MCF 10A (cell line): ENCODE measurements at regions not wholly inside any gene's neighbourhood (a gene's known extent, or its start where the extent isn't known, plus 50 kb on each side); places are given as distances from the start of the nearest gene placed in this dataset.

Experiments
- BruUV-seq: library from RNA; stranded (reverse); fragments of 400-500 nt; replicated peaks from 2 replicates; lab custom pipeline; 2021; lab: Mats Ljungman, UMichigan
- CTCF ChIA-PET: fragments of 300-600 bp; sonication (Branson Sonifier 250); formaldehyde crosslinking; extraction: SDS; loops from one replicate; lab custom pipeline; 2021; ENCODE audit warnings: antibody characterized with exemption, inconsistent platforms; lab: Yijun Ruan, JAX
- POLR2A ChIA-PET: fragments of 300-600, 350-650 bp; sonication (Branson Sonifier 250); formaldehyde crosslinking; extraction: SDS; loops from one replicate; lab custom pipeline; 2020; ENCODE audit warnings: antibody characterized with exemption, inconsistent platforms; lab: Yijun Ruan, JAX
- DNase-seq: peaks from one replicate; pipeline ENCODE4 v3.0.0-alpha.2; 2018; ENCODE audit not compliant: unreplicated experiment
- H3K27ac Mint-ChIP-seq: one replicate; pipeline ENCODE4 v1.8.0; 2022; ENCODE audit warnings: mild to moderate bottlenecking, low read depth, mixed read lengths; ENCODE audit not compliant: unreplicated experiment
- H3K27me3 Mint-ChIP-seq: one replicate; pipeline ENCODE4 v1.8.0; 2022; ENCODE audit warnings: mixed read lengths; ENCODE audit not compliant: insufficient read depth, unreplicated experiment
- H3K36me3 Mint-ChIP-seq: one replicate; pipeline ENCODE4 v1.8.0; 2022; ENCODE audit warnings: mild to moderate bottlenecking, moderate library complexity, mixed read lengths; ENCODE audit not compliant: insufficient read depth, unreplicated experiment
- H3K4me1 Mint-ChIP-seq: one replicate; pipeline ENCODE4 v1.8.0; 2022; ENCODE audit warnings: mixed read lengths; ENCODE audit not compliant: insufficient read depth, unreplicated experiment
- H3K4me3 Mint-ChIP-seq: one replicate; pipeline ENCODE4 v1.8.0; 2022; ENCODE audit warnings: mild to moderate bottlenecking, moderate library complexity, mixed read lengths; ENCODE audit not compliant: unreplicated experiment
- H3K9me3 Mint-ChIP-seq: one replicate; pipeline ENCODE4 v1.8.0; 2022; ENCODE audit warnings: mixed read lengths; ENCODE audit not compliant: unreplicated experiment
- CTCF ChIP-seq: fragments of 200-600 bp; IDR thresholded peaks from one replicate; pipeline ENCODE4 v1.8.0; 2022; ENCODE audit warnings: antibody characterized with exemption, mild to moderate bottlenecking; ENCODE audit not compliant: unreplicated experiment
- intact Hi-C: fragments of 100-400 bp; cut with micrococcal nuclease; formaldehyde crosslinking; loops from 2 replicates; pipeline ENCODE4 v1.14.1; 2022

- Mint-ChIP-seq H3K36me3 (no peaks in the 10 kb centered on the region), H3K4me3 (no peak overlapping the region), H3K9me3 (no peaks in the 10 kb centered on the region), H3K27me3 (no peaks in the 10 kb centered on the region), H3K4me1 (peaks cover 6% of the 10 kb centered on the region), H3K27ac (no peak overlapping the region)
- DNase-seq: no peak
- ChIA-PET CTCF (no interaction called here), POLR2A (no interaction called here)
- intact Hi-C loops: no loop called here
- no peak for TF ChIP-seq CTCF
- BruUV-seq: no TSS peak
Observed at GRCh38 chr6:118751072-118751471, 99.7 kb upstream of the CEP85L start.

- Mint-ChIP-seq H3K27me3 (no peaks in the 10 kb centered on the region), H3K27ac (no peak overlapping the region), H3K9me3 (no peaks in the 10 kb centered on the region), H3K4me1 (peaks cover 6% of the 10 kb centered on the region), H3K36me3 (no peaks in the 10 kb centered on the region), H3K4me3 (no peak overlapping the region)
- no peak for TF ChIP-seq CTCF
- CTCF ChIA-PET: interaction anchor here (0.7 to 1.1 kb wide), 3 partner anchors 30 to 1269 kb away, joined by 3 to 4 read pairs (median 3); no protein-coding TSS in a partner anchor
- BruUV-seq: no TSS peak
- DNase-seq: no peak
- POLR2A ChIA-PET: no interaction called here
- intact Hi-C loops: no loop called here
Observed at GRCh38 chr6:118750143-118750542, 98.8 kb upstream of the CEP85L start.

- H3K4me1 Mint-ChIP-seq: peaks cover 11% of the 10 kb centered on the region
- H3K27me3 Mint-ChIP-seq: no peaks in the 10 kb centered on the region
- CTCF ChIA-PET: interaction anchor here (0.7 kb wide), 1 partner anchor 598 kb away, joined by 3 read pairs; no protein-coding TSS in a partner anchor
- no peak overlapping the region for H3K27ac Mint-ChIP-seq
- no TSS peak for BruUV-seq
- no peaks in the 10 kb centered on the region for H3K36me3 Mint-ChIP-seq
- POLR2A ChIA-PET: interaction anchor here (0.7 kb wide), 1 partner anchor 27 kb away, joined by 3 read pairs; no protein-coding TSS in a partner anchor
- TF ChIP-seq CTCF: no peak
- H3K4me3 Mint-ChIP-seq: no peak overlapping the region
- no peaks in the 10 kb centered on the region for H3K9me3 Mint-ChIP-seq
- no peak for DNase-seq
- intact Hi-C loops: no loop called here
Observed at GRCh38 chr6:118748311-118749062, 97.1 kb upstream of the CEP85L start.

GRCh38 chr6:118746825-118747174 is 95.4 kb upstream of the CEP85L start:
- Mint-ChIP-seq H3K4me1 (peaks cover 11% of the 10 kb centered on the region), H3K36me3 (no peaks in the 10 kb centered on the region), H3K27me3 (no peaks in the 10 kb centered on the region), H3K4me3 (no peak overlapping the region), H3K9me3 (no peaks in the 10 kb centered on the region), H3K27ac (no peak overlapping the region)
- no TSS peak for BruUV-seq
- intact Hi-C loops: no loop called here
- POLR2A ChIA-PET: no interaction called here
- CTCF ChIA-PET: interaction anchor here (0.6 kb wide), 1 partner anchor 45 kb away, joined by 3 read pairs; no protein-coding TSS in a partner anchor
- no peak for DNase-seq
- TF ChIP-seq CTCF: no peak
